Vagina (tissue), 2 donors: ENCODE measurements at regions not wholly inside any gene's neighbourhood (a gene's known extent, or its start where the extent isn't known, plus 50 kb on each side); places are given as distances from the start of the nearest gene placed in this dataset.

Source experiments
- CTCF ChIP-seq, 3 experiments: fragments of 450-650 bp in 2 of 3; fragments of 200-600 bp in 1 of 3; sonication (generic) in 1 of 3; IDR thresholded peaks; one replicate each; pipeline ENCODE4 v1.5.1; 2017 to 2019; ENCODE audit warnings: antibody characterized with exemption in 3 of 3, mild to moderate bottlenecking in 2 of 3, moderate library complexity in 2 of 3
- POLR2AphosphoS5 ChIP-seq, 2 donors: sonication (generic); formaldehyde crosslinking; IDR thresholded peaks; one replicate each; pipeline ENCODE4 v1.9.0; 2017; ENCODE audit warnings: antibody characterized with exemption in 2 of 2, mild to moderate bottlenecking in 2 of 2, low read depth in 1 of 2; ENCODE audit not compliant: insufficient read depth in 1 of 2

DNA sequence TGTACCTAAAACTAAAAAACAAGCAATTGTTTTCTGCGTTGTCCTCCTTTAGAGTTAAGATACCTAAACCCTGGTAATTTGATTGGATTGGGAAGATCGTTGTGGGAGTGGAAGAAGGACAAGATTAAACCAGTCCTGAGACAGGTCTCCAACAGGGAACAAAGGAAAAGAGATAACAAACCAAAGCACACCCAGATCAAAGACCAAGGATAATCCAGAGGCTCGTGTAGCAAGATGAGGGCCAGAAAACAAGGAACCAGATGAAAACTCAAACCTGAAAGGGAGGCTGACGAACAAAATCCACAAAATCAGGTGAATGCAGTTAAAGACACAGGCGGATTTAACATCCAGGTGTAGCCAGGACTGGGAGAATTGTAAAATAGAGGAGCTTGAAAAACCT is 618.1 kb downstream of the SLCO4C1 start:
- no peak for TF ChIP-seq CTCF (IDR thresholded peaks at IDR 0.05)
- no peak for TF ChIP-seq POLR2AphosphoS5 (IDR thresholded peaks at IDR 0.05; ENCODE audit: insufficient read depth in 1 of 2, low read depth in 1 of 2)
